ENCODE measurements at regions not wholly inside any gene's neighbourhood (a gene's known extent, or its start where the extent isn't known, plus 50 kb on each side); places are given as distances from the start of the nearest gene placed in this dataset.
A peak's percentile ranks its signal among the peaks of the same experiment; 100 is the strongest.
"Not testable (repeated sequence)": the region's sequence is repeated elsewhere in the genome, so short reads cannot be mapped to it uniquely, and the experiment has no call there.

DNA sequence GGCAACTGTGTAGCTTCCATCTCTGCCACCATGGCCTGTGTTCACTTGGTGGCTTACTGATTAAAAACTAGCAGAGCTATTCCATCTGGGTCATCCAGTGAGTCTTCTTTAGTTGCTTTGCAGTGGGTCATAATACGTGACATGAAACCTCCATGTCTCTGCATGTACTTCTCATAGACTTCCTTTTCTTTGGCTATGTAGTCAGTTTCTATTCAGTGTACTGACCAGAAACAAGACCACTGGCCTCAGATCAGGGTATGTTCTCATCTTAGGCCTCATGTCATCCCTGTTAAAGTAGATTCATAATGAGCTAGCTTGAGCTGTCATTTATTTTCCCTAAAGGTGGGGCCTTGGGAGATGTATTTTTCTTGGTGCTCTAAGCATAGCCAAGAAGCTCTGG lies 195.2 kb downstream of the CCNG2 start:
- Mint-ChIP-seq H3K9me3 (no peaks in the 10 kb centered on the region), H3K27ac (no peak overlapping the region), H3K27me3 (no peaks in the 10 kb centered on the region), H3K4me3 (no peak overlapping the region), H3K4me1 (ENCODE audit: low read depth) (no peaks in the 10 kb centered on the region), H3K36me3 (ENCODE audit: low read depth) (no peaks in the 10 kb centered on the region)
- POLR2A ChIA-PET: no interaction called here
- TF ChIP-seq, protein P1, sequence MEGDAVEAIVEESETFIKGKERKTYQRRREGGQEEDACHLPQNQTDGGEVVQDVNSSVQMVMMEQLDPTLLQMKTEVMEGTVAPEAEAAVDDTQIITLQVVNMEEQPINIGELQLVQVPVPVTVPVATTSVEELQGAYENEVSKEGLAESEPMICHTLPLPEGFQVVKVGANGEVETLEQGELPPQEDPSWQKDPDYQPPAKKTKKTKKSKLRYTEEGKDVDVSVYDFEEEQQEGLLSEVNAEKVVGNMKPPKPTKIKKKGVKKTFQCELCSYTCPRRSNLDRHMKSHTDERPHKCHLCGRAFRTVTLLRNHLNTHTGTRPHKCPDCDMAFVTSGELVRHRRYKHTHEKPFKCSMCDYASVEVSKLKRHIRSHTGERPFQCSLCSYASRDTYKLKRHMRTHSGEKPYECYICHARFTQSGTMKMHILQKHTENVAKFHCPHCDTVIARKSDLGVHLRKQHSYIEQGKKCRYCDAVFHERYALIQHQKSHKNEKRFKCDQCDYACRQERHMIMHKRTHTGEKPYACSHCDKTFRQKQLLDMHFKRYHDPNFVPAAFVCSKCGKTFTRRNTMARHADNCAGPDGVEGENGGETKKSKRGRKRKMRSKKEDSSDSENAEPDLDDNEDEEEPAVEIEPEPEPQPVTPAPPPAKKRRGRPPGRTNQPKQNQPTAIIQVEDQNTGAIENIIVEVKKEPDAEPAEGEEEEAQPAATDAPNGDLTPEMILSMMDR (IDR thresholded peaks at IDR 0.05): no peak
- no peak for DNase-seq
- intact Hi-C loops (cut with micrococcal nuclease): no loop called here
- no peak for ATAC-seq
- CTCF ChIA-PET: interaction anchor here (1.3 to 1.7 kb wide), 3 partner anchors 10 to 149 kb away, joined by 4 to 17 read pairs (median 4); no protein-coding TSS in a partner anchor

DNA sequence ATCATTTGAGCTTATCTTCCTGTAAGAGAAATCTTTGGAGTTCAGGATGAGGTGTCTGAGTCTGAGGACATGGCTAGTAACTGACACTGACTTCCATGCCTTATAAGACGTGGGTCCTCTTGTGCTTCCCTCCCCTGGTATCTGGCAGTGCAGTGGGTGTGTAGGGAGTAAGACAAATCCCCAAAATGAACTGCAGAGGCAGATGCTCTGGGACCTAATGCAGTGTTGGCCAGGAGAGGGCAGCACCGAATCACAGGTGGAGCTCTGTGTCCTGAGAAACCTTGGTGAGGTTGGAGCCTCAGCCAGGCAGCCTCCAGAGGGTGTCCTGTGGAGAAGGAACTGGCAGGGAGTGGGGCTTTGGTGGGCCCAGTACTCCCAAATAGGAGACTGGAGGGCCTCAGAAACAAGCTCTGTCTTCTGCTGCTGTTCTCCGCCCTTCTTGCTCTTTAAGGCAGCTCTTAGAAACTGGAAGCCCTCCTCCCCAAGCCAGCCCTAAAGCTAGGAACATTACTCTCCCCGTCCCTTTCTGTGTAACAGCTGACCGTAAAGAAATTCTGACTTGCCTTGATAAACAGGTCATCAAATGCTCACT lies 196.8 kb downstream of the CCNG2 start:
- POLR2A ChIA-PET; H3K36me3 Mint-ChIP-seq (ENCODE audit: low read depth); H3K27me3 Mint-ChIP-seq; DNase-seq; H3K4me1 Mint-ChIP-seq (ENCODE audit: low read depth); H3K4me3 Mint-ChIP-seq; intact Hi-C loops (cut with micrococcal nuclease); H3K9me3 Mint-ChIP-seq; H3K27ac Mint-ChIP-seq: not testable (repeated sequence)
- peak; percentile 74 for ATAC-seq
- CTCF ChIA-PET: interaction anchor here (0.6 to 2.0 kb wide), 9 partner anchors 9 to 266 kb away, joined by 3 to 17 read pairs (median 4); no protein-coding TSS in a partner anchor

DNA sequence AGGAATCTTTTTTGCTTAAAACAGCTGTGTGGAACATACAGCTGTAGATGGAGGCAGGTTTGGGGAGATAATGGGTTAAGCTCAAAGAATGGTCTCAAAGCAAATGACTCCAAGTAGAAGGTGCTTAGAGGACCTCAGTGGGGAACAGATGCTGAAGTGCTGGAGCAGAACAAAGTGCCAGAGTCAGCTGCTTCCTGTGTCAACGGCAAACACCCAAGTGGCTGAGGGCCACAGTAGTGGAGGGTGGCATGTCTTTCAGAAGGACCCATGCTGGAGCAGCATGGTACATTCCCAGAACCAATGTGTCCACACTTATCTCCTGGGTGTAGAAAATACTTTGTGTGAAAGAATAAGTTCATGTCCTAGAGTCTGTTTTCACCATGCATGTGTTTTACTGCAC lies 197.5 kb downstream of the CCNG2 start:
- H3K4me1 Mint-ChIP-seq (ENCODE audit: low read depth): no peaks in the 10 kb centered on the region
- POLR2A ChIA-PET: no interaction called here
- intact Hi-C loops (cut with micrococcal nuclease): no loop called here

DNA sequence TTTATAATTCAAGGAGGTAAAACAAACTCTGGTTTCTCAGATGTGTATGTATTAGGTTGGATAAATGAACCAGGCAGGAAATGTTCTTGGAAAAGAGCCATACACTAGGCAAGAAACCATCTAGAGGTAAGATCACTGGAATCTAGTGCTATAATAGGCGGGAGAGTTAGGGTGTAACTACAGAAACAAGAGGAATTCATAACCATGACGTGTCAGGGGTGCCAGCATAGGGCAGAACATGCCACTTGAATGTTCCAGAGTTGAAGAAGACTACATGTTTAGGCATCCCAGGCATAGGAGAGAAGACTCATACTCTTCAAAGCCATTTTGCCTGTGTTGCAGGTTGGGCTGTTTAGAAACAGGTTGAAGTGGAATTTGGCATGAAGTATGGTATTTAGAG lies 198.7 kb downstream of the CCNG2 start:
- ChIA-PET POLR2A (no interaction called here), CTCF (interaction anchor here (0.9 to 4.1 kb wide), 4 partner anchors 77 to 263 kb away, joined by 3 to 46 read pairs (median 6); no protein-coding TSS in a partner anchor)
- H3K4me3 Mint-ChIP-seq: no peak overlapping the region
- no peaks in the 10 kb centered on the region for H3K27me3 Mint-ChIP-seq
- intact Hi-C loops (cut with micrococcal nuclease): no loop called here
- TF ChIP-seq, protein P1 (IDR thresholded peaks at IDR 0.05): no peak
- H3K36me3 Mint-ChIP-seq (ENCODE audit: low read depth): no peaks in the 10 kb centered on the region
- DNase-seq: no peak
- ATAC-seq: no peak
- H3K27ac Mint-ChIP-seq: no peak overlapping the region
- no peaks in the 10 kb centered on the region for H3K9me3 Mint-ChIP-seq
- H3K4me1 Mint-ChIP-seq (ENCODE audit: low read depth): no peaks in the 10 kb centered on the region

More for the DNA sequence above, 197.5 kb downstream of the CCNG2 start:
- Mint-ChIP-seq H3K4me3 (no peak overlapping the region), H3K27ac (no peak overlapping the region), H3K9me3 (no peaks in the 10 kb centered on the region), H3K36me3 (ENCODE audit: low read depth) (no peaks in the 10 kb centered on the region), H3K27me3 (no peaks in the 10 kb centered on the region)
- CTCF ChIA-PET: interaction anchor here (0.8 to 2.0 kb wide), 4 partner anchors 13 to 114 kb away, joined by 4 to 8 read pairs (median 6); no protein-coding TSS in a partner anchor
- TF ChIP-seq, protein P1 (IDR thresholded peaks at IDR 0.05): no peak
- ATAC-seq: no peak
- no peak for DNase-seq

DNA sequence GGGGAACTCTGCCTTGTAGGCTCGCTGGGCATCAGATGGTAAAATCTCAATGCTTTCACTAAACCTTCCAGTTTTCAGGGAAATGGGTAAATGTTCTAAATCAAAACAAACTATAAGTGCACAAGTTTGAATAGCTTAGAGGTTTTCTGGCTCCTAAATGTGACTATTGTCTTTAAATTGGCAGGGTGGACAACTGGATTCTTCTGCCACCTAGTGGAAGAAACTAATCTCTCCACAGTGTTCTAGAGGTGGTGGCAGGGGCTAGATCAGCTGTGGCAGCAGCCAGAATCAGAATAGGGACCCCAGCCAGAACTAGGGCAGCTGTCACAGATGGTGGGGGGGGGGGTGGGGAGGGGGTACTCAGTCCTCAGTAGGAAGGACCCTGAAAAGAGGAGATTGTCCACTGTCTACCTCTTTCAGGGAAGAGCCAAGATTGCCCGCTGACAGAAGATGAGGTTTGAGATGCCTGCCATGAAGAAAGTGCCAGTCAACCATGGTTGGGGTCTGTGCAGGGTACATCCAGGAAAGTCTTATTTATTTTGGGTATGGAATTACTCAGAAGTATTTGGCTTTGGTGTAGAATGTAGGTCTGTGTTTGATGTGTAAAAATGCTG lies 201.4 kb downstream of the CCNG2 start:
- ChIA-PET CTCF (interaction anchor here (0.6 to 4.1 kb wide), 47 partner anchors 8 to 927 kb away, joined by 3 to 46 read pairs (median 4); no protein-coding TSS in a partner anchor), POLR2A (no interaction called here)
- no peaks in the 10 kb centered on the region for H3K36me3 Mint-ChIP-seq (ENCODE audit: low read depth)
- ATAC-seq: peak; percentile 62
- H3K9me3 Mint-ChIP-seq: no peaks in the 10 kb centered on the region
- H3K27me3 Mint-ChIP-seq: peaks cover 4% of the 10 kb centered on the region
- DNase-seq: peak; percentile 13
- no peak overlapping the region for H3K27ac Mint-ChIP-seq
- TF ChIP-seq, protein P1 (IDR thresholded peaks at IDR 0.05): peak; percentile 72
- H3K4me3 Mint-ChIP-seq: no peak overlapping the region
- intact Hi-C loops (cut with micrococcal nuclease): loop anchor here (2.0 kb wide), 1 partner anchor 118 kb away; no protein-coding TSS in a partner anchor
- H3K4me1 Mint-ChIP-seq (ENCODE audit: low read depth): no peaks in the 10 kb centered on the region

All from activated CD8-positive, alpha-beta T cell treated with anti-CD3 and anti-CD28 coated beads for 36 hours (primary cell).